AG09309 (cell line): ENCODE measurements at regions not wholly inside any gene's neighbourhood (a gene's known extent, or its start where the extent isn't known, plus 50 kb on each side); places are given as distances from the start of the nearest gene placed in this dataset.

Experiments
- DNase-seq: peaks from one replicate; pipeline ENCODE4 v3.0.0-alpha.2; 2010; ENCODE audit warnings: low read depth
- H3K4me3 ChIP-seq: 2 replicates; pipeline ENCODE4 v1.5.1; 2011; ENCODE audit warnings: mild to moderate bottlenecking, low read depth, low read length, moderate library complexity; ENCODE audit not compliant: control insufficient read depth
- CTCF ChIP-seq: IDR thresholded peaks from 2 replicates; pipeline ENCODE4 v1.5.1; 2011; ENCODE audit warnings: mild to moderate bottlenecking, low read depth, low read length, inconsistent platforms; ENCODE audit not compliant: insufficient read depth, control insufficient read depth; ENCODE audit errors: missing control alignments

DNA sequence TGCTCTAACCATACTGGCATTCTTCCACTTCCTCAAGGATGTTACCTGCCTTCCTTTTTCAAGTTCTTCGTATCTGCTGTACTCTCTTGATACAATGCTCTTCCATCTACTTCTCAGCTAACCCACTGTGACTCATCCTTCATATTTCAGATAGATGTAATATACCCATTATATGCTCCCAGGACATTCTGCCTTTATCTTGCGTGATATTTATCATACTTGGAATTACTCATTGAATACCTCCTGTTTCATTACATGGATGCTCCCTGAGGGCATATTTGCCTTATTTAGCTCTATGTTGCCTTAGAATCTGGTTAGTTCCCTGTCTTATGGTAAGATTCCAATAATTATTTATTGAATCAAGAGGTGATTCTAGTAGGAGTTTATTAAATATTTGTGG is 706.4 kb downstream of the SORCS3 start:
- no peak for TF ChIP-seq CTCF
- H3K4me3 ChIP-seq, result no peak overlapping the region
- DNase-seq, result no peak

GRCh38 chr10:105342606-105343005 is 701.5 kb downstream of the SORCS3 start:
- H3K4me3 ChIP-seq, result no peak overlapping the region
- no peak for TF ChIP-seq CTCF
- DNase-seq, result no peak

GRCh38 chr10:105339669-105340068 is 698.6 kb downstream of the SORCS3 start:
- H3K4me3 ChIP-seq, result no peak overlapping the region
- DNase-seq, result no peak
- no peak for TF ChIP-seq CTCF

DNA sequence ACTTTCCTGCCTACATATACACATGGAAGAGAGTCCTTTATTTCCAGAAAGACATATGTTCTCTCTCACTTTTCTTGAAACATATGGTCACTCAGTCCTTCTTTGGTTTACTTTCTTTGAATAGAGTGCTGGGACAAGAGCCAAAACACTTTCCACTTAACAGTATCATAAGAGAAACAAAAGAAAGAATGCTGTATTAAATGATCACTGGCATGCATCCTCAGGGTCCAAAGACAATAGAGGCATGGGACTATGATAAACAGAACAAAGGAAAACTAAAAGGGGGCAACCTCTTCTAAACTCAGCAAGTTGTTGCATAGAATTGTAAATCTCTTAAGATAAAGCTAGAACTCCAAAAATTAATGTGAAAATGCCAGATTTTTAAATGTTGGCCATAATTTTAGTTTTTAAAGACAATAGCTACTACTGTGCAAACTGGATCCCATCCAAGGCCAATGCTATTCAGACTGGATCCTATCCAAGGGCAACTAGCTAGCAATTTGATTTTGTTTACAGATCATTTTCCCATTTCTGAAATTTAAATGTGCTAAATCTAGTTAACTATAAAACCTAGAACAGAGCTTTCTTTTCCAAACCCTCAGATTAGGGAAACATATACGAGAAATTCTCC is 687.5 kb downstream of the SORCS3 start:
- no peak for DNase-seq
- H3K4me3 ChIP-seq, result no peak overlapping the region
- TF ChIP-seq CTCF, result no peak
